Ovary (tissue), 7 donors: ENCODE measurements at regions not wholly inside any gene's neighbourhood (a gene's known extent, or its start where the extent isn't known, plus 50 kb on each side); places are given as distances from the start of the nearest gene placed in this dataset.

Source experiments
- DNase-seq, 5 donors: peaks; one replicate each; pipeline ENCODE4 v3.0.0-alpha.2; 2019 to 2020
- H3K27ac ChIP-seq, 2 donors: fragments of 200-600 bp; one replicate each; pipeline versions ENCODE4 v1.5.1 to v1.8.0; 2019 to 2022
- H3K27me3 ChIP-seq: fragments of 200-600 bp; one replicate; pipeline ENCODE4 v1.8.0; 2022
- H3K36me3 ChIP-seq: fragments of 200-600 bp; sonication (generic); one replicate; pipeline ENCODE4 v1.5.1; 2019
- H3K4me1 ChIP-seq: one replicate; pipeline ENCODE4 v1.8.1; 2013; ENCODE audit warnings: mild to moderate bottlenecking, moderate library complexity; ENCODE audit not compliant: insufficient read depth
- H3K4me3 ChIP-seq: fragments of 200-600 bp; sonication (generic); one replicate; pipeline ENCODE4 v1.5.1; 2017
- H3K9me3 ChIP-seq, 2 donors: fragments of 200-600 bp in 1 of 2; sonication (generic) in 1 of 2; one replicate each; pipeline versions ENCODE4 v1.5.1 to v1.8.1; 2013 to 2019; ENCODE audit warnings: mild to moderate bottlenecking in 1 of 2, moderate library complexity in 1 of 2
- EP300 ChIP-seq: sonication (generic); formaldehyde crosslinking; IDR thresholded peaks from one replicate; pipeline ENCODE4 v1.6.1; 2017; ENCODE audit warnings: antibody characterized with exemption
- POLR2A ChIP-seq: fragments of 450-650 bp; IDR thresholded peaks from one replicate; pipeline ENCODE4 v1.6.1; 2017; ENCODE audit warnings: antibody characterized with exemption, mild to moderate bottlenecking, moderate library complexity
- WGBS, 3 donors: extraction: QIAGEN DNeasy Blood & Tissue Kit in 1 of 3; methylation state at CpG; one replicate each; pipeline versions ENCODE4 v1.1.5 to v1.1.7; 2013 to 2017; 5-methylcytosine and 5-hydroxymethylcytosine counted together
- intact Hi-C, 4 donors: fragments of 100-400 bp; cut with DNase I; formaldehyde crosslinking; loops; one replicate each; pipeline versions ENCODE4 v1.11.0 to v1.15.1; 2022 to 2023
- TF ChIP-seq, protein P1 (sequence below), 3 donors: fragments of 450-650 bp in 2 of 3; fragments of 200-600 bp in 1 of 3; IDR thresholded peaks; one replicate each; pipeline versions ENCODE4 v1.5.1 to v1.8.0; 2016 to 2022; ENCODE audit warnings: antibody characterized with exemption in 3 of 3, mild to moderate bottlenecking in 1 of 3
- donor health status: DM: no; HTN: no; CAD: no; lungs with moderate emphysema.
- donor health status: DM: no; HTN: no; CAD: no.
- donor health status: Bipolar disorder and iron deficiency.
- donor health status: DM: no; HTN: no; CAD: no.
- donor health status: DM: yes; HTN: yes; CAD: no.

DNA sequence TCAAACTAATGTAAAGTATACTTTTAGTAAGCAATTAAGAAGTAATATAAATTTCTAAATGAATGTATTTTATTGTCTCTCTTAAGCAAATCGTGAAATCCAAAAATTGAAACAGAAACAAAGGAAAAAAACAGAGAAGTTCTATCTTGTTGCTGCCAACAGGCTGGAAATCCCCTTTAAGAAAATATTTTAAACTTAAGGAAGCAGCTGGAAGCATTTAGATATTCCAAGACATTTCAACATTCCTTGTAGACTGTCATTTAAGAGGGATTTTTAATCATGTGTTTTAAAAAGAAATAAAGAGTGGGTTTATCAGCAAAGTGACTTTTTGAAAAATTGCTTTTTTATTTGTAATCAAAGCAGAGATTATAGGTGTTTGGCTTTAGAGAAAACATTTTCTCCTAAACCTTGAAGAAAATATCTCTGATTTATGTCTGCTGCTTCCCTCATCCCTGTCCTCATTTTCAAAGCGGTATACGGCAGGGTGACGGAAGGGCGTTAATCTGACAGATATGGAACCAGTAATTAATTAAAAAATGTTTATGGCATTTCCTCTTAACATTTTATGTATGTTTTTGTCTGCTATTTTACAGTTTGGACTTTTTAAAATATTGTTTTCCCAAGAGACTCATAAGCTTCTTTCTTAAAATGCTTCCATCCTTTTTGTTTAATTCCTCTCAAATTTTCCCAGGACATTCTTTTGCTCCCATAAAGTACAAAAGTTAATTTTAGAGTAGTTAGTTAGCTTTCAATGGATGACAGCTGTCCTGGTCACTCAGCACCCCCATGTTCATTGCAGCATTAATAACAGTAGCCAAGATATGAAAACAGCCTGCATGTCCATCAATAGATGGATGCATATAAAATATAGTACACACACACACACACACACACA, 245.6 kb downstream of the LURAP1L start:
- Histone ChIP-seq H3K36me3 (no peaks in the 10 kb centered on the region), H3K27me3 (no peaks in the 10 kb centered on the region), H3K4me1 (no peaks in the 10 kb centered on the region), H3K27ac (no peak overlapping the region), H3K4me3 (no peak overlapping the region), H3K9me3 (no peaks in the 10 kb centered on the region)
- intact Hi-C loops: no loop called here
- DNase-seq: no peak
- TF ChIP-seq EP300: no peak
- TF ChIP-seq, protein P1, sequence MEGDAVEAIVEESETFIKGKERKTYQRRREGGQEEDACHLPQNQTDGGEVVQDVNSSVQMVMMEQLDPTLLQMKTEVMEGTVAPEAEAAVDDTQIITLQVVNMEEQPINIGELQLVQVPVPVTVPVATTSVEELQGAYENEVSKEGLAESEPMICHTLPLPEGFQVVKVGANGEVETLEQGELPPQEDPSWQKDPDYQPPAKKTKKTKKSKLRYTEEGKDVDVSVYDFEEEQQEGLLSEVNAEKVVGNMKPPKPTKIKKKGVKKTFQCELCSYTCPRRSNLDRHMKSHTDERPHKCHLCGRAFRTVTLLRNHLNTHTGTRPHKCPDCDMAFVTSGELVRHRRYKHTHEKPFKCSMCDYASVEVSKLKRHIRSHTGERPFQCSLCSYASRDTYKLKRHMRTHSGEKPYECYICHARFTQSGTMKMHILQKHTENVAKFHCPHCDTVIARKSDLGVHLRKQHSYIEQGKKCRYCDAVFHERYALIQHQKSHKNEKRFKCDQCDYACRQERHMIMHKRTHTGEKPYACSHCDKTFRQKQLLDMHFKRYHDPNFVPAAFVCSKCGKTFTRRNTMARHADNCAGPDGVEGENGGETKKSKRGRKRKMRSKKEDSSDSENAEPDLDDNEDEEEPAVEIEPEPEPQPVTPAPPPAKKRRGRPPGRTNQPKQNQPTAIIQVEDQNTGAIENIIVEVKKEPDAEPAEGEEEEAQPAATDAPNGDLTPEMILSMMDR (IDR thresholded peaks at IDR 0.05): no peak
- no peak for TF ChIP-seq POLR2A
- WGBS, 3 donors: 7 to 10% (median 9%) methylated on average over 5 of the region's 5 CpGs

DNA sequence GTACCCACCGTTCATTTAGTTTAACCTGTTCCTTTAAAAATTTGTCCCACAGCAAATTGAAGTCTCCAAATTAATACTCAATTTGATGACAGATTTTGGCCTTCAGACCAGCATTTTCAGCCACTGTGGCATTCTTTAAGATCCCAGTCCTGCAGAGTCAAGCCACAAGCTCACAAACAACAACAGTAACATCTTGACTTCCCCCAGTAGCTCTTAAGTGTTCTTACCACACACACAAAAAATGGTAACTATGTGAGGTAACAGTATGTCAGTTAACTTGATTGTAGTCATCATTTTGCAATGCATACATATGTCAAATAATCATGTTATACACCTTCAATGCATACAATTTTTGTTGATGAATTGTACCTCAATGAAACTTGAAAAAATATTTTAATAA, 247.9 kb downstream of the LURAP1L start:
- no peak for DNase-seq
- Histone ChIP-seq H3K9me3 (no peaks in the 10 kb centered on the region), H3K27me3 (no peaks in the 10 kb centered on the region), H3K4me1 (no peaks in the 10 kb centered on the region), H3K4me3 (no peak overlapping the region), H3K36me3 (no peaks in the 10 kb centered on the region), H3K27ac (no peak overlapping the region)
- TF ChIP-seq EP300: no peak
- TF ChIP-seq, protein P1 (IDR thresholded peaks at IDR 0.05): no peak
- TF ChIP-seq POLR2A: no peak
- 86 to 93% (median 91%) methylated on average over 1 of the region's 1 CpG for WGBS, 3 donors
- intact Hi-C loops: no loop called here

DNA sequence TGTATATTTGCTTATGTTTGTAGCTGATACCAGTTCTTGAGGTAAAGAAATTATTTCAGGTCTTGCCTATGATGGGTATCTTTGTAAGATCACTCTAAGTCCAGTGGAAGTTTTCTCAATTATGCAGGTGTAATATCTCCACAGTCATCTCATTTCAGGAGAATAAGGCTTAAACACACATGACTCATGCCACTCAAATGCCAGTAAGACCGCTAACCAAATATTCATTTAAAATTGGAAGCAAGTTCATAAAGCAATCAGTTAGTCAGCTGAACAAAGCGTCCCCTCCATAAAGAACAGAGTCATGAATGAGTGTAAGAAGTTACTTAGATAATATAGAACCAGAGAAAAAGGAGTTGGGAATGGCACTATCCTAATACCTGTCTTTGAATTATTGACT, 248.7 kb downstream of the LURAP1L start:
- TF ChIP-seq EP300: no peak
- TF ChIP-seq, protein P1 (IDR thresholded peaks at IDR 0.05): no peak
- TF ChIP-seq POLR2A: no peak
- H3K27me3 ChIP-seq: no peaks in the 10 kb centered on the region
- no peak overlapping the region for H3K4me3 ChIP-seq
- no peak overlapping the region for H3K27ac ChIP-seq
- H3K4me1 ChIP-seq: no peaks in the 10 kb centered on the region
- intact Hi-C loops: no loop called here
- WGBS, 3 donors: 97 to 100% (median 99%) methylated on average over 2 of the region's 2 CpGs
- no peaks in the 10 kb centered on the region for H3K36me3 ChIP-seq
- H3K9me3 ChIP-seq: no peaks in the 10 kb centered on the region
- DNase-seq: no peak

DNA sequence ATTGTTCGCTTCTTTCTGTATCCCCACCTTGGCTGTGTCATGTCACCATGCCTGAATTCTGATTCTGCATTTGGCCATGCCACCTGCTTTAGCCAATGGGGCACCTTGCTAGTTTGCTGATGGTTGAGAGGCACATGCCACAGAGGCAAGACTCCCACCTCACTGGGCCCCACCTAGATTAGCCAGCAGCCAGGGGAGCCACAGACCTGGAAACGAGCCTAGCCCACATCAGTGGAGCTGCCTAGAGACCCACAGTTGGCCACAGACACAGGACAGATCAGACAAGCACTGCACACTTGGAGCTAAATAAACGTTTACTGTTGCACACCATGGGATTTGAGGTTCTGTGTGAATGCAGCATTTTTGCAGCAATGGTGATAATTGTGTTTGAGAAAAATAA, 252.1 kb downstream of the LURAP1L start:
- no peak overlapping the region for H3K4me3 ChIP-seq
- no peaks in the 10 kb centered on the region for H3K4me1 ChIP-seq
- no peaks in the 10 kb centered on the region for H3K27me3 ChIP-seq
- WGBS, 3 donors: 64 to 75% (median 68%) methylated on average over 3 of the region's 3 CpGs
- no peak overlapping the region for H3K27ac ChIP-seq
- DNase-seq: no peak
- H3K9me3 ChIP-seq: no peaks in the 10 kb centered on the region
- H3K36me3 ChIP-seq: no peaks in the 10 kb centered on the region
- TF ChIP-seq POLR2A (no peak), EP300 (no peak)
- TF ChIP-seq, protein P1 (IDR thresholded peaks at IDR 0.05): no peak
- intact Hi-C loops: no loop called here
